GM19099 (cell line): ENCODE measurements at regions not wholly inside any gene's neighbourhood (a gene's known extent, or its start where the extent isn't known, plus 50 kb on each side); places are given as distances from the start of the nearest gene placed in this dataset.

ENCODE experiments used
- POLR2A ChIP-seq: IDR thresholded peaks from 3 replicates; pipeline ENCODE4 v1.6.1; 2011; ENCODE audit warnings: low read depth; ENCODE audit not compliant: insufficient read length; ENCODE audit errors: extremely low read depth

DNA sequence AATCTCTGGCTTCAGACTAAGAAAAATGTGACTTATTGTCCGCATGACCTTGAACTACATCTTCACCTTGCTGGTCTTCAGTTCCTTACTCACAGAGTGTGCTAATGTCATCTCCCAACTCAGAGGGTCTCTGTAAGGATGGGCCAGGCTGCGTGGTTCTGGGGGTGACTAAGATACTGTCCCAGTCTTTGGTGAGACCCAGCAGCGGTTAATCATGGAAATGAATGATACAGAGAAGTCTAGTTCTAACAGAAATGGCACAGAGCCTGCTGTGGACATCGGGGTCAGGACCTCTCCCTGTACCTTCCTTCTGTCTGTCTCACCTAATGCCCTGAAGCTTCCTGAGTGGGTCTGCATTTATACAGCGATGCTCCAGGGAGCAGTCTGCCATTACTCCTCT is 662.7 kb upstream of the HS6ST1 start:
- TF ChIP-seq POLR2A = no peak

DNA sequence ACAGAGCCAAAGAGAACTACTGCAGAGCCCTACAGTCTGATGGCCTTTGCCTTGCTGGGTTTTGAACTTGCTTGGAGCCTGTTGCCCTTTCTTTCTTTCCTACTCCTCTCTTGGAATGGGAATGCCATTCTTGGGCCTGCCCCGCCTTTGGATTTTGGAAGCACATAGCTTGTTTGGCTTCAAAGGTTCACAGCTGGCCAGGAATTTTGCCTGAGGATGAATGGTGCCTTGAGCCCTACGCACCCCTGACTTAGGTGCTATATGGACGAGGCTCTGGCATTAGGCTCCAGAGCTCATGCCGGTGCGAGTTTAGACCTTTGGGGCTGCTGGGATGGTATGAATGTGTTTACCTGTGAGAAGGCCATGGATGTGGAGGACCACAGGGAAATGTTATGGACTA is 663.3 kb upstream of the HS6ST1 start:
- TF ChIP-seq POLR2A = no peak

GRCh38 chr2:128982670-128983069 is 664.0 kb upstream of the HS6ST1 start:
- TF ChIP-seq POLR2A = no peak

DNA sequence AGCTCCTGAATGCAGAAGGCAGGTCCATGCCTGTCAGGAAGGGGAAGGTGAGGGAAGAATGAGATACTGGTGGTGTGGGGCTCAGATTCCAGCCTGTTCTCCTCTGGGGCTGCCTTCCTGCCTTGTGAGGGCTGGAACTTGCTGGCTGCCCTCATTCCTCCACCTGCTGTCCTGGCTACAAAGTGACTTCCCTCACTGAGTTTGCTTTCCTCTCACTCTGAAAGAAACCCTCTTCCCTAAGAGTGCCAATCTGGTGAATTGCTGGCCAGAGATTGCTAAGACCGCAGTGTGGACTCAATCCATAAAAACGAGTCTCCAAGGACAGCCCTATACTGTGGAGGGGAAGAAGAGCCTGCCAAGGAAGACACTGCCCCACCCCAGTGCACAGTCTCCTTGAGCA is 664.4 kb upstream of the HS6ST1 start:
- no peak for TF ChIP-seq POLR2A

- TF ChIP-seq POLR2A = no peak
Observed at GRCh38 chr2:128984081-128984480, 665.4 kb upstream of the HS6ST1 start.

DNA sequence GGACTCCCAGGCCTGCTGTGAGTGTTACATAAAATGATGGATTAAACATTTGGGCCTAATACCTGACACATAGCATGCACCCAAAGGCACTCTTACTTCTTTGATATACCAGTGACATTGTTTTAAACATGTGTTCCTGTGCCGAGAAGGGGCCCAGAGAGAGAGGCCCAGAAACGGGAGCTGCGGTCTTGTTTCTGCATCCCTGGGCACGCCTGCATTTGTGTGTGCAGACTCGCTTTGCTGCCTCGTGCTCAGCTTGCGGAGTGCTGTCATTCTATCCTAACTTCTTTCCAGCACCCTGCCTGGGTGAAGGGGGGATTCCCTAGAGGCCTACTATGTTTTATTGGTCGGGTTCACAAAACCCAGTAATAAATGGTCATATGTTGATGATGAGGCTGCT is 666.2 kb upstream of the HS6ST1 start:
- no peak for TF ChIP-seq POLR2A

GRCh38 chr2:128986026-128986715 is 667.5 kb upstream of the HS6ST1 start:
- TF ChIP-seq POLR2A = no peak

DNA sequence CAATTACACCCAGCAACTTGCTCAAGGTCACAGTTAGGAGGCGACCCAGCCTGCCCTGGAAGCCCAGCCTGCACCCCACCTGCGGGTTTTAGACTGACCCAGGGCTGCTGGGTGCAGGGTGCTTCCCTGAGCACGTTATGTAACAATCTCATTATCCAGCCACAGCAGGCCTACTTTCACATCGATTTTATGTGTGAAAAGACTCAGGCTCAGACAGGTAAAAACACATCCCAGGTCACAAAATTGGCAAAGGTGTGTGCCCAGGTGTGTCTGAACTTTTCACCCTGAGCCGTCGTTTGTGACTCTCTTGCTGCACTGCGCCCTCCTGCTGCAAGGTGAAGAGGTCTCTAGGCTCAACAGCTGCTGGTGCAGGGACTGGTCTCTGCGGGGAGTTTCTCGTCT is 668.2 kb upstream of the HS6ST1 start:
- no peak for TF ChIP-seq POLR2A

GRCh38 chr2:128988326-128988725 is 669.7 kb upstream of the HS6ST1 start:
- TF ChIP-seq POLR2A = no peak

DNA sequence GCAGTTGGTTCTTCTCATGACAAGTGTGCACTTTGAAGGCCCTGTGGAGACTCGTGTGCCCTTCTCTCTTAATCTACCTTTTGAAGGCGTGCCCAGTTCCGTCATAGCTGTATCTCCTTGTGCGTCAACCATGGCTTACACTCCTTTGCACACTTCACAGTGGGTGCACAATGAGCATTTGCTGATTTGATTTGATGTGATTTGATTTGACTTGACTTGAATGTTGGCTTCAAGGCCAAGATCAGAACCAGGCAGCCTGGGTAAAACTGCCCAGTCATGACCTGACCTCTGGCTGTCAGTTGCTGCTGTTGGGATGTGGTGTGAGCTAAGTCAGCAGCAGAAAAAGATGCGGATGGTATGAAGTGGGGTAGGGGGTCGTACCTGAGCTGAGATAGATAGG is 670.3 kb upstream of the HS6ST1 start:
- TF ChIP-seq POLR2A = no peak

- TF ChIP-seq POLR2A = no peak
Observed at GRCh38 chr2:128995086-128995485, 676.4 kb upstream of the HS6ST1 start.

- TF ChIP-seq POLR2A = no peak
Observed at GRCh38 chr2:128996078-128996477, 677.4 kb upstream of the HS6ST1 start.

DNA sequence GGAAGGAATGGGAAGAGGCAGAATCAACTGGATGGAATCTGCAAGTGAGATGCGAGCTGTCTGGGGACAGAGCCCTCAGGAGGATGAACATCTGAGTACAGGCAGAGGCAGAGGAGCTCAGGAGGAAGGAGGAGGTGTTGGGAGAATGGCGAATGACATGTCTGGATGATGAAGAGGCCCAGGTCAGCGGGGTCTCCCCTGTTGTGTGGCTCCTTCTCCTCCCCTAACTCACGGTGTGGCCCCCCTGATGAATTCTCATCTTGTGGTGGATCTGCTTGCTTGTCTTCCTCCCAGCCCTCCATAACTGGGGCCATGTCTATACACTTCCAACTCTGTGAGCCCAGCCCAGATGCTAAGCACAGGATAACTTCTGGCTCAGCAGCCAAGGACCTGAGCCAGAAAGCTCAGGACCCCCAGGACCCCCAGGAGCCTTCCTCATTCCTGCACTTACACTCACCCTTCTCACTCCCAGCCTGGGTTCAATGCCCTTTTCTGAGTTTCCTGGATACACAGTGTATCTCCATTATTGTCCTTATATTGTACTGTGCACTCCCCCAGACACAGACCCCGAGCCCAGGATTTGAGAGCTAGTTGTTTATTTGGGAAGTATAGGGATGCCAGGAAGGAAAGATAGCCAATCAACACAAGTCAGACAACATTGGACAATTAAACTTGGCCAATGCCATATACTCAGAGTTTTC is 678.6 kb upstream of the HS6ST1 start:
- no peak for TF ChIP-seq POLR2A

DNA sequence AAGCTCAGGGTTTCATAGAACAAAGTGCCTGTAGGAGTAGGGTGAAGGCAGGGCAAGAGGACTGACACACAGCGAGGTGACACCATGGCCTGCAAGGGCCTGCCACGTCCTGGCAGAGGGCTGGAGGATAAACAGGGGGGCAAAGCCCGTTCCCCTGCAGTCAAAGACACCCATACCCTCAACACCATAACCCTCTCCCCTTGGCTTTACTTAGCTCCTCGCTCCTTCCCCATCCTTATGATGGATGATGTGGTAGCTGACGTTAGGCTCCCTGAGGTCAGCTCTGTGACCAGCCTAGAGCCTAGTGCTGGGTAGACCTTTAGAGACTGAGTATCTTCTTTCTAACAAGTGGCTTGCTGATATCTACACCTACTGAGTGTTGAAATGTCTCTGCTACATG is 683.3 kb upstream of the HS6ST1 start:
- no peak for TF ChIP-seq POLR2A

DNA sequence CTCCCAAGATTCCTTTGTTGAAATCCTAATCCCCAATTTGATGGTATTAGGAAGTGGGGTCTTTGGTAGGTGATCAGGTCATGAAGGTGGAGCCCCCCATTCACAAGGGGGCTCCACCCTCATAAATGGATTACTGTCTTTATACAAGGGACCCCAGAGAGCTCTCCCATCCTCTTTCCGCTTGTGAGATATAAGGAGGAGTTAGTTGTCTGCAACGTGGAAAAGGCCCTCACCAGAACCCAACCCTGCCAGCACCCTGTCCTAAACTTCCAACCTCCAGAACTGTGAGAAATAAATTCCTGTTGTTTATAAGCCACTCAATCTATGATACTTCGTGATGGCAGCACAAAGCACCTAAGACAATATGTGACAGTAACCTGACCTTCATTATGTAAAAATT is 684.1 kb upstream of the HS6ST1 start:
- TF ChIP-seq POLR2A = no peak

DNA sequence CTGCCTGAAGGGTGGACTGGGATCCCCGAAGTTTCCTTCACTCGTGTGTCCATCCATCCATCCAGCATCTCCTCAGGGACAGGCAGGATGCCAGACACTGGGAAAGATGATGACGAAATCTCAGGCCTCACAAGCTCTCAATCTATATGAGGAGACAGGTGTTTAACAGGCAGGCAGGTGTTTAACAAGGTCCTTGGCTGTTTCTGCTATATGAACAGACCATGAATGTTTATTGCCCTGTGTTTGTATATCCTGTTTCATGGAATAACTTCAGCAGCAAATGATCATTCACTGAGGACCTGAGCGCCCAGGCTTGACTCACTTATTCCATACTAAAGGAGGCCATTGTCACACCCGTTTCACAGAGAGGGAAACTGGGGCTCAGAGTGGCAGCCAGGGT is 685.8 kb upstream of the HS6ST1 start:
- TF ChIP-seq POLR2A = no peak
